Stimulated activated CD8-positive, alpha-beta memory T cell treated with anti-CD3 and anti-CD28 coated beads, Interleukin-4, amount 100 ng/mL, for 4 hours (primary cell): ENCODE measurements at regions not wholly inside any gene's neighbourhood (a gene's known extent, or its start where the extent isn't known, plus 50 kb on each side); places are given as distances from the start of the nearest gene placed in this dataset.

Experiments used
- DNase-seq, 2 donors: peaks; one replicate each; pipeline ENCODE4 v3.0.0-alpha.2; 2020; ENCODE audit warnings: low read depth in 2 of 2, low spot score in 1 of 2

DNA sequence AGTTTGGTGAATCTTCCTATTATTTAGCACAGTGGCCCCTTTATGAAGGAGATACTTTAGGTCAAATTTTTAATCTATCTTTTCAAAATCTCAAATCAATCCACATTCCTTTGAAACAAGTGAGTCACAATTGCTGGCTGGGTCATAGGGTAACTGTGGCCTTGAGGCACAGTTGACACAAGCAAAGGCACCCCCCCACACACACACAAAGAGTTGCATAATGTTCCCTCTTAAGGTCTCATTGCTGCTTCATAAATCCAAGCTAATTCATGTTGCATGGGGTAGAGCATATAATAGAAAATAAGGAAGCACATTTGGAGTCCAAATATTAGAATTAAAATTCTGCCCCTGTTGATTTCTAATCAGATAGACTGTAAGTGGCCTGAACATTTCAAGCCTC lies 171.5 kb downstream of the DLEU7 start:
- DNase-seq = no peak

DNA sequence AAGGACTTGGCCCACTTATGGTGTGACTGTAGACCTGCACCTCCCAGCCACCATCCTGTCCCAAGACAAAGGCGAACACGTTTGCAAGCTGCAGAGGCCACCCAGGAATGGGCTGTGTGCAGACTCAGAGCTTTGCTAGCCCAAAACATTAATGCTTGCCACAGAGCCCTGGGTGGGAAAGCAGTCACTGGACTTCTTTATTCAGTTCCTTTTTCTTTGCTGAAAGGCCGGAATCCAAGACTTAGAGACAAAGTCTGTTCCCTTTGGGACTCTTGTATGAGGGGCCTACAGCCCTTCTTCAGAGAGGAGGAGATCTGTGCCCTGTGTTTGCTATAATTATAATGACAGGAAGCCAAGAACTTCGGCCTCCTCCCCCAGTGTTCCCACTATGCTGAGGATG lies 167.8 kb downstream of the DLEU7 start:
- DNase-seq = no peak

DNA sequence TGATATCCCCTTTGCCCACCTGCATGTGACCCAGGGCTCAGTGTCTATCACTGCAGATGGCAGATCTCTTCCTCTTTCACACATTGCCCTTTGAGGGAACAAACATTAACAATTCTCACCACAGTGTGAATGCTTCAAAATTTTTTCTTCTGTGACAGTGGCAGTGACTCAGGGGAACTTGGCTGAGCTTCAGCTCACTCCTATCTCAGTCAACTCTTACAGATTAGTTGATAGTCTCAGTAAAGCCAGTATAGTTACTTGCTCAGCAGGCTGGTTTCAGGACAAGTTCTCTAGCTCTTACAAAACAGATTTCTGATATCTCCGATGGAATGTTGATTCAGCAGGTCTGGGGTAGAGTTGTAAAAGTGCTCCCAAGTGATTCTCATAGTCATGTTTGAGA lies 166.9 kb downstream of the DLEU7 start:
- DNase-seq = no peak

DNA sequence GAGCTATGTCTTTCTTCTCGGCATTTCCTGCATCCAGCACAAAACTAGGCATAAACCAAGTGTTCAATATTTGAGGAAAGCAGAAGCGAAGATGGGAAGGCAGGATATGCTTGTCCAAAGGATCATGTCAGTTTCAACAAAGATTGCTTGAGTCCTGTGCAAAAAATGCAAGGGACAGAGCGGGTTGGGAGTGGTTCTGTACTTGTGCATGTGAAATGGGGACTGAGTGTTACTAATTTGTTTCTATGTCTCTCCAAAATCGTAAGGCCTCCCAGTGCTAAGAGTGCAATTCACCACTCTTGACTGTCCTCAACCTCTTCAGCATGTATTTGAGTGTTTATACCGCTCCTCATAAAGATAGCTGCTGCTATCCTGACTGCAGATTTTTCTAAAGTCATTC lies 166.2 kb downstream of the DLEU7 start:
- no peak for DNase-seq

DNA sequence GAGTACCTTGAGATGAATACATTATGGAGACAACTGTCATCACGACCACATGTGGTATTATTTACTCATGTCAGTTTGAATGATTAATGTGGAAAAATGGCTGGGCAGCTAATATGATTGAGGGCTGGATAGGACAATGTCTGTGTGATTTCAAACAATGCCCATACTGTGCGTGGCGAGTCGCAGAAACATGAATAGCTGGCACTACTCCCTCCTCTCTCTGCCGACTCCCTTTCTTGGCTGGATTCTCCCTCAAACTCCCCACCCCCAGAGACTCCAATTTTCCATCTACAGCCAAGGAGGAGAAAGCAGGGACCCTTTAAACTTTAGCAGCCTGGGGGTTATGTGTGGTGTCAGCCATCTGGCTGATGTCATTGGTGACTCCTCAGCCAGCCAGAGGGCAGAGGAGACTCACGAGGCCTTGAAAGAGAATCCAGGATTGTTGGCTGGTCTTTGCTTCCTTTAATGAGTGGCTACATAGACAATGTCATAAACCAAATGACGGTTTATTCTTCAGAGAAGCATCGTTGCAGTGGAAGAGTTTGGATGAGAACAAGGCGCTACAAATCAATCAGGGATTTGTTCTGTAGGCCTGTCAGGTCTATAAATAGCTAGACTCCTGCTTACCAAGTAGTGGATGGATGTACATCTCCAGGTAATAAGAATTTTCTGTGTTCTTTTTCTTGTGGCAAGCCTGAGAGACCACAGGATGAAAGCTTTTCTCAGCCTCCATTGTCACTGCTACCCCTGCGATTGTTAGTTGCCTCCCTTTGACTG lies 165.6 kb downstream of the DLEU7 start:
- no peak for DNase-seq

DNA sequence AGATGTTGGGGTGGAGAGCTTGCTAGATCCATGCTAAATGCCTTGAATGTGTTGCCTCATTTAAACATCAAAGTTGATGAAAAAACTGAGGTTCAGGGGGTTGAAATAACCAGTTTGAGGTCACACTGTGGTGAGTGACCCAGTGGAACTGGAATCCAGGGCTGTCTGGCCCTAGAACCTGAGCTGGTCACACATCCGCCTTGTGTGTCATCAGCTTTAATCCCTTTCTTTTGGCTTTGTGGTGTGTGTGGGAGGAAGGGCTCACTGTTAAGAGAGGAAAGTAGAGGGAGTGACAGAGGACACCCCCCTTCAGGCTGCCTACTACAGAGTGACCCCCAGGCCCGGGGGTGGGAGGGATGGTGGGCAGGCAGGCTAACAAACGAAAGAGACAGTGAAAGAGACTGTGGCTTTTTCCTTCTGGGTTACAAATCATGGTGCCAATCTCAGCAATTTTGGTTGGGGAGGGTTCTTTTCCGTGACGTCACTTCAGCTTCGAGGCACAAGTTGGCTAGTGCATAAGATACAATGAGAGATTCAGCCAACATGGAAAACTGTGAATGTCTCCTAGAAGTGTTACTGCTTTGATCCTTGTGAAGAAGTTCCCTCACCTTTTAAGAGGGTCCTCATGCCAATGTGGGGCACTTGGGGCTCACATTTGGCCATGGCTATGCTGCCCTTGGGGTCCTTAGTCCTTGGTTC lies 164.9 kb downstream of the DLEU7 start:
- no peak for DNase-seq

DNA sequence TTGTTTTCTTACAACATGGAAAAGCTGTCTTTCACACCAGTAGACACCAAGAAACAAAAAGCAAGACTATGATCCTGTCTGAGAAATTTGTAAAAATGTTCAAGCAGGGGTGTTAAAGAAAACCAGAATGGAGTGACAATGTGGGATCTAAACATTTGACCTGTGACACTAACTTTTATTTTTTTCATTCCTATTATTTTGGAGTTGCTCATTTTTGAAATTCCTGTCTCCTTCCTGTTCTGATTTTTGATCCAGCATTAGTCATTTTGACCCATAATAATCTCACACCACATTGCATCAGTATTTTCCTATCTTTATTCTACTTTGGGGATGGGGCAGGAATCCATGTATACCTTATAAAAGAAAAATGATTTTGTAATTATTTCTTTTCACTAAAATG lies 164.2 kb downstream of the DLEU7 start:
- DNase-seq = no peak

DNA sequence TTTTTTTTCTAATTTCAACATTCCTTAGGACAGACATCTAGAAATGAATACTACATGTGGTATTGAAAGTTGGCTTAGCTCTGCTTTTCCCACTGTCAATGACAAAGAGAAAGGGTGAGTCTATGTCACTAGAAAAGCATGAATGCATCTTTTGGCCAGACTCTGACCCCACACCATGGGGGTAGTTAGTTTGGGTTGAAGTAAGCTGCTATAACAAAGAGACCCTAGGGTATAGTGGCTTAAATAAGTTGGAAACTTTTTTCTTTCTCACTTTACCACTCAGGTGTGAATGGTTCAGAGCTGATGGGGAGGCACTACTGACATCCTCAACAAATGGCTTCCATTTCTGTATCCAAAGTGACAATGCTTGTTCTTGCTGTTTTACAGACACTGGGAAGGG lies 161.5 kb downstream of the DLEU7 start:
- DNase-seq = no peak

DNA sequence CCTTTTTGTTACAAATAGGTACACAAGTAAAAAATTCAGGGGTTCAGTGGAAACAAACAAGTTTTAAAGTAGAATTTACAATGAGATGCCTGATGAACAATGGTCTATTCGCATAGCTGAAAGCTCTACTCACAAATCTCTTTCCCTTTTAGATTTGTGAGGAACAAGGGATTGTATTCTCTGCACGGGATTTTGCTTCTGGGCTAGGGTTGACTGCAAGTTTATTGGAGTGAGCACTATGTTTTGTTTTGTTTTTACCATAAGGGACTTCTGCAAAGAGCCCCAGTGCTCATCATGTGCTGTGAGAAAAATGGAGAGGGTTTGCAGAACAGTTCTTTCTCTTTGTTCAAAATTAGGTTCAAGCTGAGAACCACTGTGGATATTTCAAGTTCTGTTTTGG lies 160.5 kb downstream of the DLEU7 start:
- DNase-seq = no peak

DNA sequence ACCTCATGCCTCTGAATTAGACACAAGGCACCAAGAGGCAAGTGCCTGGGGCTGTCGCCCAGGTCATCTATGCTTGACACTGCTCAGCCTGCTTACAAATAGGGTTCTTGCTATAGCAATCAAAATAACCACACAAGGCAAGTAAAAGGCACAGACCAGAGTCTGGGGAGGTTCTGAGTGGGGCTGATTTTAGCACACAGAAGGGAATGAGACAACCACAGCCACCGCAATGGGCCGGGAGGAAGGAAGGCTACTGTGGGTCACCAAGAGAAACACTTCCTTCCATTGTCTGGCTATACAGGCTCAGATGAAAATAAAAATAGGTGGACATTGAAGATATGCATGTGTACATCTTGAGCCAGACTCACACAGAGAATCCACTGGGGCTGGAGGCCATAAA lies 159.1 kb downstream of the DLEU7 start:
- no peak for DNase-seq

DNA sequence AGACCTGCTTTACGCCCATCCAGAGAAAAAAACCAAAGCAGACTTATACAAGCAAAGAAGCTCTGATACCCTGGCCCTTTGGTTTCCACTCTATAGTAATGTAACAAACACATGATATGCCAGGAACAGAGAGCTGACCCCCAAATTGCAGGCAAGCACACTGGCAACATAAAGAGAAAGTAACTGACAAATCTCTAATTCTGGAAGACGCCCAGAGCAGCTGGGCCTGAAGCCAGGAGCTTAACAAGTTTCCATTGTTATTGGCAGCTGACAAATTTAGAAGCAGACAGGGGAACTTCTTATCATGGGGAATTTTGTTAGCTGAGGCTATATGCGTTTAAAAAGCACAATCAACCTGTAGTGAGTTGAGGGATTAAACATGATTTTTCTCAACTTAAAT lies 158.0 kb downstream of the DLEU7 start:
- DNase-seq = no peak

DNA sequence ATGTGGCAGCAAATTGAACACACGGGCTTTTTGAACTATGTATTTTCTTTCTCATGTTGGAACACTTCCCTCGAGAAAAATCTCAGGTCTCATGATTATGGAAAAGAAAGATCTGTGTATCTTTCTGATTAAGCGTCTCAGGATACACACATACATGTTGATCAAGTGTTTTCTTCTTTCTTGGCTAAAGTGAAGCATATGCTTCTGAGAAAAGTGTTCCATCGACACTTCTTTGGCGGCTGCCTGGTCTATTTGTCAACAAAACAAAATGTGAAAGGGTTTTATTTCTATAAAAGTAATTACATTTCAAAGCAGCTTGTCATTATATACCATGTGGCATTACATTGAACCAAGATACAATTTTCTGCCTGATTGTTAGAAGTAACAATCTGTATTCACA lies 157.5 kb downstream of the DLEU7 start:
- DNase-seq = no peak

DNA sequence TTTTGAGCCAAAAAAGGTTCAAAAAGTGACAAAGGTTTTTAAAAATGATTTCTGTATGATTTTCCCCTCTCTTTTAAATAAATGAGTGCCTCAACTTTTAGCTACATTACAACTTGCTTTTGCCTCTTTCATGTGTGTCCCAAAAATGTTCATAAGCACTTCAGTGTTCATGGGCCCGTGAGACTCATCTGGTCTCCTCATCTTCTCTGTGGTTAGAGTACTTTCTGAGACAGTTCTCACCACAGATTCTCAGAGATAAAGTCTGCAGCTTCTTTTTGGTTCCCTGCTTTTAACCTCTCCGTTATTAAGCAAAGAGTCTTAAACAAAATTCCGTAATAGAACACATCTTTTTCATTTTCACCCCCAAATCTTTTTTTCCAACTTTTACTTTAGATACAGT lies 156.9 kb downstream of the DLEU7 start:
- no peak for DNase-seq

DNA sequence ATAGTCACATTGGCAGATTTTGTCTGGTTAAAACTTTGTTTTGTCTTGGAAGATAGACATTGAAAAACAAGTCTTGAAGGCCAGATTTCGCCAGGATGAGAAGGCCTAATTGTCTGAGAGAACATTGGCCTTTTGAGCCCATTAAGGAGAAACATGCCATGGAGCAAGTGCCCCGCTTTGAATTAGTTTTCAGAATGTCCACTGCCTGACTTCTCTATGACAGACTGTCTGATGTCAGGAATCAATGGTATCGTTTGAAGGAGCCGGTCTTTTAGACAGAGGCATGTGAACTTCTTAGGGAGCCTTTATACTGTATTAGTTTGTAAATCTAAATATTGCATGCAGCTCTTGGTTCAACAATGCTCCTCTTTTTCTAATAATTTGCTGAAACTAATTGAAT lies 155.9 kb downstream of the DLEU7 start:
- DNase-seq = no peak

DNA sequence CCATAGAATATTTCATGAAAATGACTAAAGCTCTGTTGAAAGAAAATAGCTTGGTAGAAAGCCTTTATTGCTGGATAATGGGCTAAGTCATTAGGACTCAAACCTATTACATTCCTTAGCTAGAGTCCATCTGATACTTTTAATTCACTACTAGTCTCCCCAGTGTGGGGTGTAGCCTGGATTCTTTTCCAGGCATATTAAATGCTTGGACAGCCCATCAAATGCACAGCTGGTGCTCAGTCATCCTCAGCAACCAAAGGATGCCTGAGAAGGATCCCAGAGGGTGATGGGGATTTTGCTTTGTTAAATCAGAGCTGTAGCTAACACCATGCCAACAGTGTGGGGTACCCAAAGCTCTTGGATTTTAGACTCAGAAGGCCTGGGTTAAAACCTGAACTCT lies 153.5 kb downstream of the DLEU7 start:
- DNase-seq = no peak

DNA sequence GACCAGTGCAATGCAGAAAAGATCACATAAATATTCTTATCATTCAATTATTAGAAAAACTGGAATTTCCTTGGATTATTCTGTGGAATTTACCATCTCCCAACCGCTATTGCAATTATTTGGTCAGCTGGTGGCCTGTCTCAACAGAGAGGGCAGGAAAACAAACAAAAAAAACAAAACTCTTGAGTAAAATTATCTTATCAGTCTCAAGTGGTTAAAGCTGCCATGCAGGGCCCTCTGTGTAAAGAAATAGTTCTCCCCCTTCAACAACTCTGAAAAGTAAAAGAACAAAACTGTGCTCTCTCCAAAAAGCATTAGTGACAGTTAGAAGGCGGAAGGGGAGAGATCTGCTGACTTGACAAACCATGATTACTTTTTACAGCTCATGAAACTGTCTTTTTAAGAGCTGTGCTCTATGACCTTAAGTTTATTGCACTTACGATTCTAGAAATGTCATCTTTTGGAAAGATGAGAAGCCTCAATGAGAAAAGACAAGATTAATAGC lies 152.3 kb downstream of the DLEU7 start:
- DNase-seq = no peak

DNA sequence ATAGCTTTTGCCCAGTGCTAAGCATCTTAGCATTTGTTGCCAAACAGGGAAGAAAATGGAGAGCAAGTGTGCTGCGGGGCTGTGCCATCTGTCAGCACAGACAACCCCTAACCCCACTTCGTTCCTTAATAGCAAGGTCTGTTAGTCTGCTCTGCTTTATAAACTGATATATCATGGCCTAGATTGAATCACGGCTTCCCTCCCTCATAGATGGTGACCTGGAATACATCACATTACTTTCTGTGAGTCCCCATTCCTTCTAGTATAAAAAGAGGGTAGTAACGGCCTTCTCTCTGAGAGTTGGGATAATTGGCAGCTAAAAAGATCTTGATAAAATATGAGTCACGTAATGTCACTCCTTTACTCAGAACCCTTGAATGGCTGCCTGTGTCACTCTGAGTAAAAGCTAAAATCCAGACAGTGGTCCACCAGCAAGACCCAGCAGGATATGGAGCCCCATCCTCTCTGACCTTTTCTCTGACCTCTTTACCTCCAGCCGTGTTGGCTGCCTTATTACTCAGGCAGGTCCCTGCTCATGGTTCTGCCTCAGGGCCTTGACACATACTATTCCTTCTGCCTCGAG lies 151.7 kb downstream of the DLEU7 start:
- no peak for DNase-seq

DNA sequence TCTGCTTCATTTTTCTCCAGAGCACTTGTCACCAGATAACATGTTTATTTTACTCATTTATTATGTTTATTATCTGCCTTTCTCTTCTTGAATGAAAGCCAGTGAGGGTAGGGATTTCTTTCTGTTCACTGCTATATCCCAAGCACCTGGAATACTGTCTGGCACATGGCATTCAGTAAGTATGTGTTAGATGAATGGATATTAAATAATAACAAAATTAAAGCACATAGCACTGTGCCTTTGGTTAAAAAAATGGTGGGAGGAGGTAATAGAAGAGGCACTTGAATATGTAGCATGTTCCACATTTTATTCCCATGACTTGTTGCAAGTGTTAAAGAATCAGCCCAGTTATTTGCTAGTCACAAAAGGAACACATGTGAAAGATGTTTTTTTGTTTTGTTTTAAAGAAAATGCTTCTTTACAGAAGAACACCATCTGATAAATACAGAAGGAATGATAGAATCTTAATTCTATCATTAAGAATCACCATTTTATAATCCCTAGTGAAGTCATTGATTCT lies 151.0 kb downstream of the DLEU7 start:
- no peak for DNase-seq

DNA sequence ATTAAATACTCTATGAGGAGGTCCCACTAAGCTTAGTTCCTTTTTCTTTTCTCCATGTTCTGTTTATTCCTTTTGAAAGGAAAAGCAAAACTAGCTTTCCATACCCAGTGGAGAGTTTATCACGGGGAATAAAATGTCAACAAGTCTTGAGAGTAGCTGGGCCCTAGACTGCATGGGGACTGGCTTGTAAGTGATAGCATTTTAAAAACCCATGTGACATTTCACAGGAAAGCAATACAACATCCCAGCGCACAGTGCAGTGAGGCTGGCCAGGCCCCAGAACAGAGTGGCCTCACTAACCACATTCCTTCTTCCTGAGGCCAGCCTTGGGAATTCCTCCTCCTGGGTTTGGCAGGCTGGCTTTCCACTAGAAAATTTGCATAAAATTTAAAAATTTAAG lies 149.8 kb downstream of the DLEU7 start:
- DNase-seq = no peak

DNA sequence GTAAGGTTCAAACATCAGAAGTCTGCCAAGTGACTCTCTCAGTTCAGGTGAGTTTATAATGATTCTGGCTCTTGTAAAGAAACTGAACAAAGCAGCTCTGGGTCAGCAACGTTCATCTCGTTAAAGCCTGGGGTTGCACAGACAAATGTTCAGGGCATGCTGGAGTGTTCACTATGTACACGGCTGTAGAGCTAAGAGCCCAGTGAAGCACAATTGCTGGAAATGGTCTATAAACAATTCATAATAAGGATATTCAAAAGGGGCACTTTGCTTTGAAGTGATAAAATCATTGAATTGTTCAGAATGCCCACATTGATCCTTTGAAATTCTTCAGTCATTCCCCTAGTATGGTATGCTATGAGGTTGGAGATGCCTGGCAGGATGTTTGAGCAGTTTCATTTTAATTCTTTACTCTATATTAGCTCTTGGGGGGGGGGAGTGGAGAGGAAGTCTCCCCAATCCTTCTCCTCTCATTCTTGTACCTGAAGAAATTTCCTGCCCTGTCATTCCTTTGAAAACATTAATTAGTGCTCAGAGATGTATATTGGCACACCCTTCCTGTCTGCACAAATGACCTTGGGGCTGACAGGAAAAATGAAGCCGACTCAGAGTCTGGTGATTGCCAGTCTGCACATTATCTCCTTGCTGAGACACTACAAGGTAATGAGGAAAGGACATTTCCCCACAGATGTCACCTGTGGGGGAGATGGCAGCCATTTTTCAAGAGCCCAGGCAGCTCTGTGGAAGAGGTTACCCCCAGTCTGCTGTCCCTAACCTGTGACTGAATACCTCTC lies 145.5 kb downstream of the DLEU7 start:
- no peak for DNase-seq

DNA sequence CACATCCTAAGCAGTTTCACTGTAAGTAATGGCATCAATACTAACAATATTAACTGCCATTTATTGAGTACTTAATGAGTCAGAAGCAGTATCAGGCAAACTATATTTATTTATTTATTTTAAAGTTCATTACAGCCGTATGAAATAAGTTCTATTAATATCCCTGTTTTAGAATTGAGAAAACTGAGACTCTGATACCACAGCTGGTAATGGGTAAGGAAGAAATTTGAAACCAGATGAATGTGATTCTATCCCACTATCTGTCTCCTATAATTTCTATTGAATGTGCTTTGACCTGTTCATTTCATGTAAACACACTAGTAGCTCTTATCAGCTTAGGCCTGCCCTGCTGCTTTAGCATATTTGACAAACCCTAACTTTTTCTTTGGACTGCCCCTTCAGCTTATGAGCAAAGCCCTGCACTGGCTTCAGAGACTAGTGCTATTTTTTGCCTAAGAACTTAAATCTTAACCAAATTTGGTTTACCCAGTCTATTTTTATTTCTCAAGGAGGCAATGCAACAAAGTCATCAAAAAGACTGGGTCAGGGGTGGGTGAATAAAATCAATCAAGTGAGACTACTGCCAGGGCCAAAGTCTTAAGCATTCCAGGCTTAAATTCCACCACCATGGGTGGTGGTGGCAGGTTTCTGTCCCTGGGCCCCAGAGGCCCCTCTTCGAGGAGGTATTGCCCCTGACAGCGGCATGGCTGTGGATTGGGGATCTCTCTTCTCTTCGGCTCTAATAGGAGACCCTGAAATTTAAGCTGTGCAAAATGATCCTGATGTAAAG lies 143.4 kb downstream of the DLEU7 start:
- no peak for DNase-seq
